Liver (tissue), 8 donors: ENCODE measurements at regions not wholly inside any gene's neighbourhood (a gene's known extent, or its start where the extent isn't known, plus 50 kb on each side); places are given as distances from the start of the nearest gene placed in this dataset.

Source experiments
- DNase-seq: peaks from one replicate; pipeline ENCODE4 v3.0.0-alpha.2; 2017; ENCODE audit warnings: low spot score
- H3K27ac ChIP-seq, 2 donors: one replicate each; pipeline ENCODE4 v1.7.0; 2013; ENCODE audit warnings: inconsistent platforms in 2 of 2, low read length in 2 of 2, control low read depth in 1 of 2, low read depth in 1 of 2, mild to moderate bottlenecking in 1 of 2
- H3K27me3 ChIP-seq, 4 donors: one replicate each; pipeline versions ENCODE4 v1.6.1 to v1.7.0; 2013; ENCODE audit warnings: low read length in 3 of 4, inconsistent platforms in 1 of 4, mild to moderate bottlenecking in 1 of 4, moderate library complexity in 1 of 4; ENCODE audit not compliant: control insufficient read depth in 4 of 4, insufficient read depth in 4 of 4
- H3K36me3 ChIP-seq, 4 donors: one replicate each; pipeline versions ENCODE4 v1.6.1 to v1.7.0; 2013; ENCODE audit warnings: low read length in 3 of 4, mild to moderate bottlenecking in 3 of 4, low read depth in 1 of 4, moderate library complexity in 1 of 4; ENCODE audit not compliant: control insufficient read depth in 4 of 4, insufficient read depth in 3 of 4
- H3K4me1 ChIP-seq, 4 donors: one replicate each; pipeline versions ENCODE4 v1.6.1 to v1.7.0; 2013; ENCODE audit warnings: low read length in 3 of 4, mild to moderate bottlenecking in 3 of 4, moderate library complexity in 1 of 4; ENCODE audit not compliant: control insufficient read depth in 4 of 4, insufficient read depth in 4 of 4
- H3K4me3 ChIP-seq, 3 donors: one replicate each; pipeline versions ENCODE4 v1.6.1 to v1.7.0; 2013; ENCODE audit warnings: low read length in 3 of 3, control low read depth in 1 of 3, low read depth in 1 of 3, mild to moderate bottlenecking in 1 of 3
- H3K9ac ChIP-seq, 2 donors: one replicate each; pipeline ENCODE4 v1.7.0; 2013; ENCODE audit warnings: low read length in 2 of 2, mild to moderate bottlenecking in 2 of 2, moderate library complexity in 2 of 2, control low read depth in 1 of 2, low read depth in 1 of 2
- H3K9me3 ChIP-seq, 4 donors: one replicate each; pipeline versions ENCODE4 v1.6.1 to v1.7.0; 2013; ENCODE audit warnings: low read length in 3 of 4; ENCODE audit not compliant: control insufficient read depth in 4 of 4
- ATF3 ChIP-seq: IDR thresholded peaks from 2 replicates; pipeline ENCODE4 v1.6.1; 2016; ENCODE audit warnings: antibody characterized with exemption
- CTCF ChIP-seq: fragments of 150-350 bp; IDR thresholded peaks from 2 replicates; pipeline ENCODE4 v1.5.1; 2017; ENCODE audit warnings: improper control_type of control experiment, low read depth, low read length; ENCODE audit not compliant: missing input control
- EGR1 ChIP-seq, 2 donors: IDR thresholded peaks; 2 replicates each; pipeline ENCODE4 v1.6.1; 2016 to 2018; ENCODE audit warnings: antibody characterized with exemption in 2 of 2, low read depth in 2 of 2
- FOXA1 ChIP-seq: IDR thresholded peaks from 2 replicates; pipeline ENCODE4 v1.6.1; 2016; ENCODE audit warnings: antibody characterized with exemption
- FOXA2 ChIP-seq: IDR thresholded peaks from 2 replicates; pipeline ENCODE4 v1.6.1; 2016; ENCODE audit warnings: antibody characterized with exemption
- GABPA ChIP-seq, 2 donors: IDR thresholded peaks in 1 of 2; conservative IDR thresholded peaks in 1 of 2; 2 replicates each; pipeline ENCODE4 v1.6.1; 2016; ENCODE audit warnings: antibody characterized with exemption in 2 of 2, mild to moderate bottlenecking in 1 of 2, moderate library complexity in 1 of 2
- HNF4A ChIP-seq, 2 donors: conservative IDR thresholded peaks; 2 replicates each; pipeline ENCODE4 v1.6.1; 2016; ENCODE audit warnings: antibody characterized with exemption in 2 of 2, mild to moderate bottlenecking in 2 of 2
- HNF4G ChIP-seq: IDR thresholded peaks from 2 replicates; pipeline ENCODE4 v1.6.1; 2016; ENCODE audit warnings: antibody characterized with exemption
- JUND ChIP-seq, 2 donors: IDR thresholded peaks; 2 replicates each; pipeline ENCODE4 v1.6.1; 2016; ENCODE audit warnings: antibody characterized with exemption in 2 of 2
- MAX ChIP-seq: IDR thresholded peaks from 2 replicates; pipeline ENCODE4 v1.6.1; 2016; ENCODE audit warnings: antibody characterized with exemption
- NR2F2 ChIP-seq: IDR thresholded peaks from 2 replicates; pipeline ENCODE4 v1.6.1; 2016; ENCODE audit warnings: antibody characterized with exemption
- RAD21 ChIP-seq, 2 donors: IDR thresholded peaks; 2 replicates each; pipeline ENCODE4 v1.6.1; 2016; ENCODE audit warnings: antibody characterized with exemption in 2 of 2, mild to moderate bottlenecking in 2 of 2
- REST ChIP-seq: IDR thresholded peaks from 2 replicates; pipeline ENCODE4 v1.6.1; 2016; ENCODE audit warnings: antibody characterized with exemption, mild to moderate bottlenecking
- RXRA ChIP-seq, 2 donors: IDR thresholded peaks; 2 replicates each; pipeline ENCODE4 v1.6.1; 2017 to 2018; ENCODE audit warnings: antibody characterized with exemption in 2 of 2, mild to moderate bottlenecking in 1 of 2
- SP1 ChIP-seq: IDR thresholded peaks from 2 replicates; pipeline ENCODE4 v1.6.1; 2018; ENCODE audit warnings: antibody characterized with exemption, mild to moderate bottlenecking
- TAF1 ChIP-seq: conservative IDR thresholded peaks from 2 replicates; pipeline ENCODE4 v1.6.1; 2016; ENCODE audit warnings: antibody characterized with exemption, mild to moderate bottlenecking
- YY1 ChIP-seq: IDR thresholded peaks from 2 replicates; pipeline ENCODE4 v1.6.1; 2016; ENCODE audit warnings: antibody characterized with exemption, mild to moderate bottlenecking
- ZBTB33 ChIP-seq: IDR thresholded peaks from 2 replicates; pipeline ENCODE4 v1.6.1; 2016; ENCODE audit warnings: antibody characterized with exemption
- WGBS: extraction: QIAGEN DNeasy Blood & Tissue Kit; methylation state at CpG from one replicate; pipeline ENCODE4 v1.1.7; 2013; 5-methylcytosine and 5-hydroxymethylcytosine counted together
- donor health status: healthy.
- donor health status: healthy.
- donor health status: healthy.
- donor health status: healthy.
- donor health status: healthy.

GRCh38 chr14:31954991-31955390 lies 122.1 kb upstream of the ARHGAP5 start:
- Histone ChIP-seq H3K4me3 (no peak overlapping the region), H3K36me3 (no peaks in the 10 kb centered on the region), H3K9me3 (no peaks in the 10 kb centered on the region), H3K4me1 (no peaks in the 10 kb centered on the region), H3K27me3 (no peaks in the 10 kb centered on the region), H3K27ac (no peak overlapping the region), H3K9ac (no peak overlapping the region)
- no peak for DNase-seq
- TF ChIP-seq ZBTB33 = no peak
- no peak for TF ChIP-seq FOXA1
- no peak for TF ChIP-seq CTCF
- no peak for TF ChIP-seq NR2F2
- TF ChIP-seq MAX = no peak
- no peak for TF ChIP-seq HNF4A (conservative IDR thresholded peaks at IDR 0.05)
- TF ChIP-seq GABPA (IDR thresholded peaks at IDR 0.05 in 1 of 2, conservative IDR thresholded peaks at IDR 0.05 in 1 of 2) = no peak
- no peak for TF ChIP-seq RXRA (IDR thresholded peaks at IDR 0.05)
- TF ChIP-seq HNF4G = no peak
- no peak for TF ChIP-seq EGR1 (IDR thresholded peaks at IDR 0.05; ENCODE audit: low read depth in 2 of 2)
- TF ChIP-seq YY1 = no peak
- TF ChIP-seq SP1 = no peak
- TF ChIP-seq JUND (IDR thresholded peaks at IDR 0.05) = no peak
- TF ChIP-seq FOXA2 = no peak
- TF ChIP-seq ATF3 = no peak
- no peak for TF ChIP-seq TAF1
- TF ChIP-seq RAD21 (IDR thresholded peaks at IDR 0.05) = no peak

GRCh38 chr14:31955936-31956579 lies 121.0 kb upstream of the ARHGAP5 start:
- Histone ChIP-seq H3K4me1 (no peaks in the 10 kb centered on the region), H3K9ac (no peak overlapping the region), H3K4me3 (no peak overlapping the region), H3K27me3 (no peaks in the 10 kb centered on the region), H3K9me3 (no peaks in the 10 kb centered on the region), H3K27ac (no peak overlapping the region), H3K36me3 (no peaks in the 10 kb centered on the region)
- no peak for DNase-seq
- WGBS = 72% methylated on average over 5 of the region's 5 CpGs
- no peak for TF ChIP-seq ATF3
- TF ChIP-seq RXRA (IDR thresholded peaks at IDR 0.05) = no peak
- no peak for TF ChIP-seq RAD21 (IDR thresholded peaks at IDR 0.05)
- TF ChIP-seq NR2F2 = no peak
- no peak for TF ChIP-seq JUND (IDR thresholded peaks at IDR 0.05)
- TF ChIP-seq ZBTB33 = no peak
- no peak for TF ChIP-seq REST
- no peak for TF ChIP-seq MAX
- TF ChIP-seq CTCF = no peak
- no peak for TF ChIP-seq YY1
- no peak for TF ChIP-seq FOXA2
- no peak for TF ChIP-seq EGR1 (IDR thresholded peaks at IDR 0.05; ENCODE audit: low read depth in 2 of 2)
- no peak for TF ChIP-seq SP1
- TF ChIP-seq HNF4A (conservative IDR thresholded peaks at IDR 0.05) = no peak
